Neuronal stem cell (in vitro differentiated cells): ENCODE measurements at regions not wholly inside any gene's neighbourhood (a gene's known extent, or its start where the extent isn't known, plus 50 kb on each side); places are given as distances from the start of the nearest gene placed in this dataset.
A peak's percentile ranks its signal among the peaks of the same experiment; 100 is the strongest.

ENCODE experiments used
- DNase-seq: peaks from one replicate; pipeline ENCODE4 v3.0.0-alpha.2; 2013; ENCODE audit warnings: low spot score
- H2AFZ ChIP-seq: one replicate; pipeline ENCODE4 v1.6.1; 2013; ENCODE audit warnings: mild to moderate bottlenecking, low read length, inconsistent platforms
- H2AK5ac ChIP-seq: 2 replicates; pipeline ENCODE4 v1.6.1; 2013; ENCODE audit warnings: low read depth, mild to moderate bottlenecking, inconsistent platforms, low read length, moderate library complexity, mixed read lengths
- H2BK120ac ChIP-seq: 2 replicates; pipeline ENCODE4 v1.6.1; 2013; ENCODE audit warnings: low read depth, mild to moderate bottlenecking, inconsistent platforms, low read length, moderate library complexity, mixed read lengths
- H2BK12ac ChIP-seq: one replicate; pipeline ENCODE4 v1.6.1; 2013; ENCODE audit warnings: low read length, inconsistent platforms
- H2BK15ac ChIP-seq: 2 replicates; pipeline ENCODE4 v1.6.1; 2013; ENCODE audit warnings: mild to moderate bottlenecking, low read length, inconsistent platforms, mixed read lengths
- H2BK5ac ChIP-seq: one replicate; pipeline ENCODE4 v1.6.1; 2013; ENCODE audit warnings: inconsistent platforms, mild to moderate bottlenecking, low read length, moderate library complexity
- H3K14ac ChIP-seq: one replicate; pipeline ENCODE4 v1.6.1; 2013; ENCODE audit warnings: low read length, inconsistent platforms
- H3K18ac ChIP-seq: 2 replicates; pipeline ENCODE4 v1.6.1; 2013; ENCODE audit warnings: low read length, inconsistent platforms
- H3K23ac ChIP-seq: 2 replicates; pipeline ENCODE4 v1.6.1; 2013; ENCODE audit warnings: low read depth, mild to moderate bottlenecking, mixed read lengths, low read length, inconsistent platforms; ENCODE audit not compliant: poor library complexity
- H3K27ac ChIP-seq: replicated peaks from 3 replicates; pipeline ENCODE4 v1.5.1; 2013; ENCODE audit warnings: low read length, inconsistent platforms
- H3K27me3 ChIP-seq, 3 experiments: 2 replicates each; pipeline ENCODE4 v1.6.1; 2013; ENCODE audit warnings: low read length in 3 of 3, mild to moderate bottlenecking in 2 of 3, inconsistent platforms in 1 of 3, low read depth in 1 of 3, mixed read lengths in 1 of 3, moderate library complexity in 1 of 3; ENCODE audit not compliant: control insufficient read depth in 3 of 3, insufficient read depth in 3 of 3
- H3K36me3 ChIP-seq, 2 donors: replicated peaks in 1 of 2; 2 replicates each; pipeline ENCODE4 v1.6.1; 2013; ENCODE audit warnings: low read length in 2 of 2; ENCODE audit not compliant: control insufficient read depth in 2 of 2, insufficient read depth in 2 of 2
- H3K4ac ChIP-seq: 2 replicates; pipeline ENCODE4 v1.6.1; 2013; ENCODE audit warnings: inconsistent platforms, mild to moderate bottlenecking, low read length, moderate library complexity
- H3K4me1 ChIP-seq, 2 donors: 1 replicate in 1 of 2; 2 replicates in 1 of 2; pipeline ENCODE4 v1.6.1; 2013; ENCODE audit warnings: low read length in 2 of 2, low read depth in 1 of 2; ENCODE audit not compliant: control insufficient read depth in 2 of 2, insufficient read depth in 1 of 2
- H3K4me2 ChIP-seq: one replicate; pipeline ENCODE4 v1.6.1; 2013; ENCODE audit warnings: mild to moderate bottlenecking, low read length, inconsistent platforms; ENCODE audit not compliant: insufficient read depth, poor library complexity, severe bottlenecking
- H3K4me3 ChIP-seq, 2 donors: 2 replicates each; pipeline ENCODE4 v1.5.1; 2013; ENCODE audit warnings: low read length in 2 of 2, mild to moderate bottlenecking in 2 of 2, inconsistent platforms in 1 of 2, moderate library complexity in 1 of 2
- H3K79me1 ChIP-seq: one replicate; pipeline ENCODE4 v1.6.1; 2013; ENCODE audit warnings: low read depth, mild to moderate bottlenecking, inconsistent platforms, low read length, moderate library complexity
- H3K9ac ChIP-seq: one replicate; pipeline ENCODE4 v1.6.1; 2013; ENCODE audit warnings: mild to moderate bottlenecking, low read depth, low read length, inconsistent platforms; ENCODE audit not compliant: poor library complexity
- H3K9me3 ChIP-seq, 2 donors: replicated peaks in 1 of 2; 2 replicates each; pipeline versions ENCODE3 to v1.6.1; 2013; ENCODE audit warnings: low read length in 2 of 2, mild to moderate bottlenecking in 2 of 2, inconsistent platforms in 1 of 2, low read depth in 1 of 2, mixed read lengths in 1 of 2, moderate library complexity in 1 of 2; ENCODE audit not compliant: control insufficient read depth in 2 of 2, insufficient read depth in 1 of 2
- H4K8ac ChIP-seq: one replicate; pipeline ENCODE4 v1.6.1; 2013; ENCODE audit warnings: low read depth, mild to moderate bottlenecking, inconsistent platforms, low read length, moderate library complexity
- H4K91ac ChIP-seq: one replicate; pipeline ENCODE4 v1.6.1; 2013; ENCODE audit warnings: low read length, low read depth, mild to moderate bottlenecking, inconsistent platforms; ENCODE audit not compliant: poor library complexity
- WGBS, 2 donors: extraction: QIAGEN DNeasy Blood & Tissue Kit; methylation state at CpG; one replicate each; pipeline ENCODE4 v1.1.7; 2013; ENCODE audit warnings: missing lambda C conversion rate in 2 of 2, mixed read lengths in 1 of 2; ENCODE audit not compliant: insufficient read length in 2 of 2, insufficient replicate concordance in 1 of 2; ENCODE audit errors: extremely low coverage in 2 of 2; 5-methylcytosine and 5-hydroxymethylcytosine counted together

GRCh38 chr11:45079943-45080719 is 66.3 kb upstream of the PRDM11 start:
- Histone ChIP-seq H3K14ac (no peak overlapping the region), H2BK12ac (peak overlapping the region; percentile 48), H2AK5ac (peak overlapping the region; percentile 76), H3K18ac (peak overlapping the region; percentile 84), H3K27me3 (peaks cover 0 to 20% (median 0%) of the 10 kb centered on the region in 3 experiments), H4K8ac (peak overlapping the region; percentile 31), H3K36me3 (no peaks in the 10 kb centered on the region), H4K91ac (no peak overlapping the region), H3K9ac (no peak overlapping the region), H3K27ac (no peak overlapping the region), H3K4ac (peak overlapping the region; percentile 46), H3K4me2 (no peak overlapping the region), H3K9me3 (no peaks in the 10 kb centered on the region), H2BK120ac (peak overlapping the region; percentile 39), H2AFZ (peak overlapping the region; percentile 8), H2BK5ac (peak overlapping the region; percentile 49), H3K79me1 (no peaks in the 10 kb centered on the region), H3K23ac (no peak overlapping the region), H3K4me1 (peaks cover 0 to 18% of the 10 kb centered on the region in 2 donors), H2BK15ac (peak overlapping the region; percentile 76), H3K4me3 (no peak overlapping the region)
- no CpG with 5 or more reads among the region's 16 CpGs for WGBS, 2 donors
- DNase-seq: no peak

GRCh38 chr11:45082744-45083543 is 63.5 kb upstream of the PRDM11 start:
- Histone ChIP-seq H3K23ac (no peak overlapping the region), H2BK12ac (no peak overlapping the region), H2BK120ac (no peak overlapping the region), H3K9me3 (no peaks in the 10 kb centered on the region), H4K91ac (no peak overlapping the region), H3K27me3 (peaks cover 0 to 17% (median 0%) of the 10 kb centered on the region in 3 experiments), H2AFZ (no peak overlapping the region), H3K36me3 (no peaks in the 10 kb centered on the region), H3K4ac (no peak overlapping the region), H2BK5ac (no peak overlapping the region), H3K18ac (peak overlapping the region; percentile 66), H3K4me1 (peaks cover 0 to 40% of the 10 kb centered on the region in 2 donors), H3K14ac (no peak overlapping the region), H2BK15ac (no peak overlapping the region), H3K9ac (no peak overlapping the region), H3K4me2 (no peak overlapping the region), H3K4me3 (no peak overlapping the region), H3K27ac (peak overlapping the region; percentile 18), H4K8ac (no peak overlapping the region), H3K79me1 (no peaks in the 10 kb centered on the region), H2AK5ac (peak overlapping the region; percentile 16)
- no CpG with 5 or more reads among the region's 10 CpGs for WGBS, 2 donors
- DNase-seq: no peak

GRCh38 chr11:45083544-45084087 is 62.8 kb upstream of the PRDM11 start:
- no peak overlapping the region for H3K14ac ChIP-seq
- no peak for DNase-seq
- no CpG with 5 or more reads among the region's 3 CpGs for WGBS, 2 donors

More at GRCh38 chr11:45083544-45084087, 62.8 kb upstream of the PRDM11 start:
- Histone ChIP-seq H4K8ac (no peak overlapping the region), H3K4me2 (no peak overlapping the region), H3K27me3 (peaks cover 0 to 18% (median 0%) of the 10 kb centered on the region in 3 experiments), H3K9me3 (no peaks in the 10 kb centered on the region), H3K4ac (no peak overlapping the region), H2BK5ac (no peak overlapping the region), H3K36me3 (no peaks in the 10 kb centered on the region), H2BK15ac (no peak overlapping the region), H2AK5ac (no peak overlapping the region), H3K18ac (no peak overlapping the region), H2BK12ac (no peak overlapping the region), H3K4me1 (peaks cover 0 to 42% of the 10 kb centered on the region in 2 donors), H3K79me1 (no peaks in the 10 kb centered on the region), H3K4me3 (no peak overlapping the region), H3K27ac (no peak overlapping the region), H2BK120ac (no peak overlapping the region), H4K91ac (no peak overlapping the region), H2AFZ (no peak overlapping the region), H3K9ac (no peak overlapping the region), H3K23ac (no peak overlapping the region)
